PFSK-1 (cell line): ENCODE measurements at regions not wholly inside any gene's neighbourhood (a gene's known extent, or its start where the extent isn't known, plus 50 kb on each side); places are given as distances from the start of the nearest gene placed in this dataset.

Source experiments
- FOXP2 ChIP-seq: optimal IDR thresholded peaks from 2 replicates; pipeline ENCODE3; 2011; ENCODE audit warnings: borderline replicate concordance, control low read depth, inconsistent platforms; ENCODE audit not compliant: insufficient read depth; ENCODE audit errors: extremely low read length, extremely low read depth
- POLR2AphosphoS5 ChIP-seq: IDR thresholded peaks from 2 replicates; pipeline ENCODE4 v1.6.1; 2012; ENCODE audit warnings: low read depth, mild to moderate bottlenecking, control low read depth, low read length, moderate library complexity
- SIN3A ChIP-seq: IDR thresholded peaks from 2 replicates; pipeline ENCODE4 v1.6.1; 2012; ENCODE audit warnings: mild to moderate bottlenecking, low read length, moderate library complexity, borderline replicate concordance; ENCODE audit not compliant: insufficient read depth
- TAF1 ChIP-seq: IDR thresholded peaks from 2 replicates; pipeline ENCODE4 v1.6.1; 2012; ENCODE audit warnings: low read length, control low read depth, borderline replicate concordance; ENCODE audit not compliant: insufficient read depth
- TF ChIP-seq, protein P1 (sequence below), 2 experiments: IDR thresholded peaks; 2 replicates each; pipeline versions ENCODE4 v1.6.1 to v1.8.0; 2011 to 2012; ENCODE audit warnings: low read depth in 2 of 2, low read length in 2 of 2, control low read depth in 1 of 2, inconsistent platforms in 1 of 2, mild to moderate bottlenecking in 1 of 2, moderate library complexity in 1 of 2; ENCODE audit not compliant: insufficient read depth in 1 of 2

DNA sequence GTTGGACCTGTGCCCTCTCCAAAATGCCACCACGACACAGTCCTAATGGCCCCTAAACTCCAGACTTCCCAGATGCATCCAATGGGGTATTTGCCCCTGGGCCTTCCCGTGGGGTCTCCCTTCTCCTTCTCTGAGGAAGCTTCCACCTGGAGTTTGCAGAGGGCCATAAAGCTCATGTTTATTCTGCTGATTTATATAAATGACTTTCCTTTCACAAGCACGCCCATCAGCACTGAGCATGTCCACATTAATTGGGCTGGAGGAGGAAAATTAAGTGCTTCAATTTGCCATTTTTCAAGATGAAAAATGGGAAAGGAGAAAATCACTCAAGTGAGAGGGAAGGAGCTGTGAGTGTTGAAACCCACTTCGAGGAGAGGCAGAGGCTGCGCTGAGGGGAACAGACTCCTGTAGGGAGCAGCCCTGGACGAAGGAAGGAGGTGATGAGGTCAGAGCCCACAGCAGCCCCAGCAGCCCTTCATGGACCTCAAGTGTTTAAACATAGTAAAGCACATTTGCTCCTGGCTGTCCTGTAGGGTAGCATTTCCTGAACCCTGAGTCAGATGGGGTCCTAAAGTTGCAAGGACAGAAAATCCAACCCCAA lies 434.9 kb upstream of the SULF2 start:
- TF ChIP-seq FOXP2 (no peak), POLR2AphosphoS5 (no peak), TAF1 (no peak), SIN3A (no peak)
- TF ChIP-seq, protein P1, sequence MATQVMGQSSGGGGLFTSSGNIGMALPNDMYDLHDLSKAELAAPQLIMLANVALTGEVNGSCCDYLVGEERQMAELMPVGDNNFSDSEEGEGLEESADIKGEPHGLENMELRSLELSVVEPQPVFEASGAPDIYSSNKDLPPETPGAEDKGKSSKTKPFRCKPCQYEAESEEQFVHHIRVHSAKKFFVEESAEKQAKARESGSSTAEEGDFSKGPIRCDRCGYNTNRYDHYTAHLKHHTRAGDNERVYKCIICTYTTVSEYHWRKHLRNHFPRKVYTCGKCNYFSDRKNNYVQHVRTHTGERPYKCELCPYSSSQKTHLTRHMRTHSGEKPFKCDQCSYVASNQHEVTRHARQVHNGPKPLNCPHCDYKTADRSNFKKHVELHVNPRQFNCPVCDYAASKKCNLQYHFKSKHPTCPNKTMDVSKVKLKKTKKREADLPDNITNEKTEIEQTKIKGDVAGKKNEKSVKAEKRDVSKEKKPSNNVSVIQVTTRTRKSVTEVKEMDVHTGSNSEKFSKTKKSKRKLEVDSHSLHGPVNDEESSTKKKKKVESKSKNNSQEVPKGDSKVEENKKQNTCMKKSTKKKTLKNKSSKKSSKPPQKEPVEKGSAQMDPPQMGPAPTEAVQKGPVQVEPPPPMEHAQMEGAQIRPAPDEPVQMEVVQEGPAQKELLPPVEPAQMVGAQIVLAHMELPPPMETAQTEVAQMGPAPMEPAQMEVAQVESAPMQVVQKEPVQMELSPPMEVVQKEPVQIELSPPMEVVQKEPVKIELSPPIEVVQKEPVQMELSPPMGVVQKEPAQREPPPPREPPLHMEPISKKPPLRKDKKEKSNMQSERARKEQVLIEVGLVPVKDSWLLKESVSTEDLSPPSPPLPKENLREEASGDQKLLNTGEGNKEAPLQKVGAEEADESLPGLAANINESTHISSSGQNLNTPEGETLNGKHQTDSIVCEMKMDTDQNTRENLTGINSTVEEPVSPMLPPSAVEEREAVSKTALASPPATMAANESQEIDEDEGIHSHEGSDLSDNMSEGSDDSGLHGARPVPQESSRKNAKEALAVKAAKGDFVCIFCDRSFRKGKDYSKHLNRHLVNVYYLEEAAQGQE (IDR thresholded peaks at IDR 0.05; ENCODE audit: insufficient read depth in 1 of 2, low read depth in 2 of 2, low read length in 2 of 2) = no peak

DNA sequence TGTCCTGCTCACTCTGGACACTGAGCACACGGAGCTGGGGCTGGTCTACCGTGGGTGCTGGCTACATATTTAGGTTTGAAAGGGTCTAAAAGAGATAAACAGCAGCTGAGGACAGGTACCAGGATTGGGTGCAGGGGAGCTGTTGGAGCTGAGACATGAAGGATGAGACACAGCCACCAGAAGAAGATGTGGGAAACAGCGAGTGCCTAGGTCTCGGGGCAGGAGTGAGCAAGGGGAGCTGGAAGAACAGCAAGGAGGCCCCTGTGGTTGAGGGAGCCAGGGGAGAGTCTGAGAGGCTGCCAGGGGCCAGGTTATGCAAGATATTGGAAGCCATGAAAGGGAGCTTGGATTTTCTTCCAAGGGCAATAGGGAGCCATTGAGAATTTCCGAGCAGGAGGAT lies 434.0 kb upstream of the SULF2 start:
- TF ChIP-seq TAF1 = no peak
- TF ChIP-seq, protein P1 (IDR thresholded peaks at IDR 0.05; ENCODE audit: insufficient read depth in 1 of 2, low read depth in 2 of 2, low read length in 2 of 2) = no peak
- no peak for TF ChIP-seq POLR2AphosphoS5
- no peak for TF ChIP-seq FOXP2
- no peak for TF ChIP-seq SIN3A

DNA sequence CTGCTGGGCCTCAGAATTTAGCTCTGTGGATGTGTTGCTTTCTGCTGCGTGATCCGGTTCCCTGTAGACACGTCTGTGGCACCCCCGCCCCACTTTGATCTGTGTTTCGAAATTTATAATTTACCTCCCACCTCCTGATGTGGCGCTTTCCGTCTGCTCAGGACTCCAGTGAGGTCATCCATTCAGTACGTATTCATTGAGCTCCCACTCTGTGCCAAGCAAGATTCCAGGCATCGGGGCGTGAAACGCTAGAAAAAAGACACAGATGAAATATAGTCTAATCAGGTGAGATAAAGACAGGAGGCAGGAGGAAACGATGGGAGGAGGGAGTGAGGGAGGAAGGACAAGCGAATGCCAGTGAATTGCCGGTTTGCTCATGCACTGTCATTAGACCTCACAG lies 431.9 kb upstream of the SULF2 start:
- TF ChIP-seq SIN3A = no peak
- TF ChIP-seq, protein P1 (IDR thresholded peaks at IDR 0.05; ENCODE audit: insufficient read depth in 1 of 2, low read depth in 2 of 2, low read length in 2 of 2) = no peak
- no peak for TF ChIP-seq FOXP2
- TF ChIP-seq TAF1 = no peak
- TF ChIP-seq POLR2AphosphoS5 = no peak

DNA sequence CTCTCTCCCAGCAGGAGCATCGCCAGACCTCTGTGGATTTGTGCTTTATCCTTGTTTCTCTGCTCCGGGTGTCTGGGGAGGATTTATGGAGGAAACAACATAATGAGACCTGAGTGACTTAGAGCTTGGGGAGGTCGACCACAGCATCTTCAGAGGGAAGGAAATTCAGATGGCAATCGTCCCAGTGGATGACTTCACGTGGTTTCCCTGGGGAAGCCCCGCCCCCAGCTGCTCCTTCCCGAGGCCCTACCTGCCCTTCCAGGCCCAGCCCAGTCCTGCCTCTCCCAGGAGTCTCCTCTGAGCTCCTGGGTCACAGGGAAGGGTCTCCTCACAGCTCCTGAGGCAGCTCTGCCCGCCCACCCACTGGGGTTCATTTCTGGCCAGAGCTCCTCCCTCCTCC lies 430.3 kb upstream of the SULF2 start:
- no peak for TF ChIP-seq FOXP2
- TF ChIP-seq SIN3A = no peak
- TF ChIP-seq POLR2AphosphoS5 = no peak
- no peak for TF ChIP-seq TAF1
- TF ChIP-seq, protein P1 (IDR thresholded peaks at IDR 0.05; ENCODE audit: insufficient read depth in 1 of 2, low read depth in 2 of 2, low read length in 2 of 2) = no peak

DNA sequence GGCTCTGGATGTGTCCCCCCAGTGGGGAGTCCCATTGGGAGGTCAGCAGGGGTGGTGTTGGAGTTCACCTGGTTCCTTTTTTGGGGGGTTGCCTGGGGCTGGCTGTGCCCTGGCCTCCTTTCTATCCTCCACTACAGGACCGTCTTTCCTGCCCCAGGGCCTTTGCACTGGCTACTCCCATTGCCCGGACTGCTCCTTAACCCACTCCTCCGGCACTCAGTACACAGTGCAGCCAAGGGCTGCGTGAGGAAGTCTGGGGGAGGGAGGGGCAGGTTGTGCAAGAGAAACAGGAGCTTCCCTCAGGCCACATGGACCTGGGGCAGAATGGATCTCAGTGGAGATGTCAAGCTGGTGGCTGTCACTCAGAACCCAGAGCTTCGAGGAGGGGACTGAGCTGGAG lies 429.3 kb upstream of the SULF2 start:
- TF ChIP-seq TAF1 = no peak
- no peak for TF ChIP-seq SIN3A
- TF ChIP-seq, protein P1 (IDR thresholded peaks at IDR 0.05; ENCODE audit: insufficient read depth in 1 of 2, low read depth in 2 of 2, low read length in 2 of 2) = no peak
- TF ChIP-seq POLR2AphosphoS5 = no peak
- no peak for TF ChIP-seq FOXP2
